ENCODE measurements at regions not wholly inside any gene's neighbourhood (a gene's known extent, or its start where the extent isn't known, plus 50 kb on each side); places are given as distances from the start of the nearest gene placed in this dataset.
"Not testable (repeated sequence)": the region's sequence is repeated elsewhere in the genome, so short reads cannot be mapped to it uniquely, and the experiment has no call there.

DNA sequence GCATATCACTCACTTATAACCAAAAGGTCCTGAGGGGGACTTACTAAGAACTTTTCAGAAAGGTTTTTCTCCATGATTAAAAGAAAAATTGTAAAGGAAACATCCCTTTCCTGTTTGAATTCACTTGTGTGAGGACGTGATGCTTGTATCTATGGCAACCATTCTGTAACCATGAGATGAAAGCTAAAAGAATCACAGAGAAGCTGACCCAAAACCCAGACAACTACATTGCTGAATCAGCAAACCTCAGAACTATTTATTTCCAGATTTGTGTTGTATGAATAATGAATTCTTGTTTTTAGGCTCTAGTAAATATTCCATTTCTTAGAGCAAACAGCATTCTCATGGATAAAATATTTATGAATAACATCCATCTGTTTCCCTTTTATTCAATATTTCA, 91.2 kb downstream of the RCHY1 start:
- no peak for DNase-seq

GRCh38 chr4:75412746-75413145, 101.5 kb downstream of the RCHY1 start:
- DNase-seq = no peak

- no peak for DNase-seq
Measured at GRCh38 chr4:75398501-75398900, 115.7 kb downstream of the RCHY1 start.

DNA sequence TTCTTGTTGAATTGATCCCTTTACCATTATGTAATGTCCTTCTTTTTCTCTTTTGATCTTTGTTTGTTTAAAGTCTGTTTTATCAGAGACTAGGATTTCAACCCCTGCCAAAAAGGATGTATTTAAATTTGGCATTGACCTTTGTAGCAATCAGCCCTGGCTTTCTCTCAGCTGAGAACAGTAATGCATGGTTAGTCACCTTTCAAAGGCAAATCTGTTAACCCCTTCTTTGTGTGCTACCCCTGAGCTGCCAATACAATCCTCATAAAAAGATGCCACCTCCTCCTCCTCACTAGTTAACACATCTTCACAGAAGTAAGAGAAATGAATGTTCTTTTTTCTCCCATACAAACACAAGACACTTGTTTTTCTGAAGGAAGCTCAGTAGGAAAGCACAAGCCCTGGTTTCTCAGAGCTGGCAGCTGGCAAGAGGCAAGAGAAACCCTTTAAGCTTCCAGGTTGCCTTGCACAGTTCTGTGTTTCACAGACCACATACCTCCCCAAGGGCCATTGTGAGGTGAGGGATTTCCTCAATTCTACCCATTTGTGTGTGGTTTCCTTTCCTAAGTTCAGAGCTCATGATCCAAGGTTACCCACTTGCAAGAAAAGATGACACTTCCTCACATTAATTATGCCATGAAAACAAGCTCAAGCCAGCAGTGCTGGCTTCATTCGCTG, 122.6 kb downstream of the RCHY1 start:
- DNase-seq = no peak

GRCh38 chr4:75386426-75386825, 127.8 kb downstream of the RCHY1 start:
- not testable (repeated sequence) for DNase-seq

DNA sequence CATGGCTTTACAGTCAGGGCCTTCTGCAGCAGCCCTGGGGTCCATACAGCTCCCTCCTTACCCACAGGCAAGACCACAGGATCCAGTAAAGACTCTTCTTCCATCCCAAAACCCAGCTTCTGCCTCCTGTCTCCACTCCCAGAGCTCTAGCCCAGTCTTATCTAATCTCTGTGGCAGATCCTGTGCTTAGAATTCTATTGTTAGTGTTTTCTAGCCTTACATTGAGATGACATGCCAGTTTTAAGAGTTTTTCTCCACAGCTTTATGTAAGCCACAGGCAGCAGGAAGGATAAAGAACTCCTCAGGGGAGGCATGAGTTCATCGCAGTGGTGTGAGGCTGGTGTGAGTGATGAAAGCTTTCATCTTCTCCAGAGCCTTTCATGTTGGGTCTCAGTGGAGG, 129.1 kb downstream of the RCHY1 start:
- DNase-seq = no peak

DNA sequence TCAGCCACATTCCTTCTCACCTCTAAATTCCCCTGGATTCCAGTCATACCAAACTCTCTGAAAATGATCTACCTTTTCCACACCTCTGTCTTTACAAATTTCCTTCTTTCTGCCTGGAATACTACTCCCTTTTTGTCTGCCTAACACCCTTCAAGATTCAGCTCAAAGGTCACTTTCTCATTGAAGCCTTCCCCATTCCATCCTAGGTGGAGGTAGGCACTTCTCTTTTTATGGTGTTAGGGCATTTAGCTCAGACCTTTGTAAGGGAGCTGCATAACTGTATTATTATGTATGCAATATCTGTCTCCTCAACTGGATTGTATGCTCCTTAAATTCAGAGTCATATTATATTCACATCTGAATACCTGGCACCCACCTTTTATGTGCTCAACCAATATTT, 137.7 kb downstream of the RCHY1 start:
- DNase-seq = no peak

DNA sequence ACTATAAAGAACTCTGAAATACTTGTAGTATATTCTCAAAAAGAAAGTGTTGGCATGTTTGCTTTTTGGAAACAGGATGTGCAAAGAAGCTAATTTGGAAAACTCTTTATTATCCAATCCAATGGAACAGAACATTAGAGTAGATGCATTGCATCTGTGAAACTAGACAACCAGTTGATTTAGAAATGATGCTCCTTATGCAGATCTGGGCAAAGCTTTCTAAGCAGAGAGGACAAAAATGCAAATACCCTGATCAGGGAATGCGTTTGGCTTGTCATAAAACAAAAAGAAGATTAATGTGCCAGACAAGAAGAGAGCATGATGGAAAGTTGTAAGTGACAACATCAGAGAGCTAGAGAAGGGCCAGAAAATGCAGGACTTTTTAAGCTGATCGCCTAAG, 142.3 kb downstream of the RCHY1 start:
- no peak for DNase-seq

GRCh38 chr4:75370576-75370975, 143.6 kb downstream of the RCHY1 start:
- no peak for DNase-seq

DNA sequence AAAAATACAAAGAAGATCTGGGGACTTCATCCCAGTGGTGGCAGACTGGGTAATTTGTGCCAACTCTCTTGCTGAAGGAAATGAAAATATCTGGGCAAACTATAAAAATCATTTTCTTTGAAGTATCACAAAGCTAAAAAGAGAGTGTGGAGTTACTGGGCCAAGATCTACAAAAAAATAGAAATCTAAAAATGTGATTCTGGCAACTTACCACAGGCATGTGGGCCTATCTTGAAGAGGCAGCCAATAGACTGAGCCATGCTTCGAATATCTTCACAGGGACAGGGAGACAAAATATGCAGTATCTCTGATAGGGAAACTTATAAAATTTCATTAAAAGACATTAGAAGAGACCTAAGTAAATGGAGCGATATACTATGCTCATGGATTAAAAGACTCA, 168.8 kb downstream of the RCHY1 start:
- no peak for DNase-seq

DNA sequence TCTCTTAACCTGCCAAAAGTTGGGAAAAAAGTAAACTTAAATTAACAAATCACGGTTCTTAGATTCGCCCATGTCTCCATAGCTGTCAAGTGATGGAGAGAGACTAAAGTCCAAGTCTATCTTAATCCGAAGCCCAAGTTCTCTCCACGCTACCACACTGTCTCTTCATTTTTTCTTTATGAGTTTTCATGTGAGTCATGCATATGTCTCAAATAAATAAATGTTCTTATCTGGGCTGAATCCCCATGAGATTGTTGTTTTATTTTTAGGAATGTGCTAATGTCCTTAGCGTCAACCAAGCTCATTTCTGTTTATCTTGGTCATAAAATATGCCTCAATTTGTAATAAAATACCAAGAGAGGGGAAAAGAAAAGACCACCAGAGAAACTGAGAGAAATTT, 169.3 kb downstream of the RCHY1 start:
- no peak for DNase-seq

DNA sequence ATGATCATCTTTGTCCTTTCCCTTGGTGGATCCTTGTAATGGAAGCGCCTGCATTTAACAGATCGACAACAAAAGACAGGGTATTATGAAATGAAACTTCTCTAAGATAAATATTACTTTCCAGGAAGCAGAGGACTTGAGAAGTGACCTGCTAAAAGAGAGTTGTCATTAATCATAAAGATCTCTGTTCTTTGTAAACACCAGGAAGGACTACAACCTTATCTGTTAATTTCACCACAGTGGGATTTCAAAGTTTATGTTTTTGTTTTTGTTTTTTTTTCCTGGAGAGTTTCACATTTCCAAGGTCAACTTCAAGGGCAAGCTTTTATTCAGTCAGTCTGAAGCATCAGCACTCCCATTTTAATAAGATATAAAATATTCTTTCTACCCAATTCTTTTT, 170.9 kb downstream of the RCHY1 start:
- DNase-seq = no peak

DNA sequence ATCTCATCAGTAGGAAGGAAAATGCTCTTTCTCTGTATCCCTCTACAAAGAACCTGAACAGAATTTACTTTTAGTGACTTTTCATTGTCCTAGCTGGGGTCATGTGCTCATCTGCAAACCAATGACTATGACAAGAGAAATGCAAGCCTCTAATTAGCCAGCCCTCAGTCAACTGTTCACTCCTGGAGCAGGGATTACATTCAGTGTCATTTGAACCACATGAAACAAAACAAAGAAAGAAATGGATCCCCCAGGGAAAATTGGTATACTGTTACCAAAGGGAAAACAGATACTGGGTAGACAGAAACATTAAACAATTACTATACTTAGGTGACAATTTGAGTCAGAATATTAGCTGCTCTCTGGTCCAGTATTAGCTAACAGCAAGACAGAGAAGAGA, 173.6 kb downstream of the RCHY1 start:
- DNase-seq = no peak

GRCh38 chr4:75338352-75338880, 175.8 kb downstream of the RCHY1 start:
- no peak for DNase-seq

DNA sequence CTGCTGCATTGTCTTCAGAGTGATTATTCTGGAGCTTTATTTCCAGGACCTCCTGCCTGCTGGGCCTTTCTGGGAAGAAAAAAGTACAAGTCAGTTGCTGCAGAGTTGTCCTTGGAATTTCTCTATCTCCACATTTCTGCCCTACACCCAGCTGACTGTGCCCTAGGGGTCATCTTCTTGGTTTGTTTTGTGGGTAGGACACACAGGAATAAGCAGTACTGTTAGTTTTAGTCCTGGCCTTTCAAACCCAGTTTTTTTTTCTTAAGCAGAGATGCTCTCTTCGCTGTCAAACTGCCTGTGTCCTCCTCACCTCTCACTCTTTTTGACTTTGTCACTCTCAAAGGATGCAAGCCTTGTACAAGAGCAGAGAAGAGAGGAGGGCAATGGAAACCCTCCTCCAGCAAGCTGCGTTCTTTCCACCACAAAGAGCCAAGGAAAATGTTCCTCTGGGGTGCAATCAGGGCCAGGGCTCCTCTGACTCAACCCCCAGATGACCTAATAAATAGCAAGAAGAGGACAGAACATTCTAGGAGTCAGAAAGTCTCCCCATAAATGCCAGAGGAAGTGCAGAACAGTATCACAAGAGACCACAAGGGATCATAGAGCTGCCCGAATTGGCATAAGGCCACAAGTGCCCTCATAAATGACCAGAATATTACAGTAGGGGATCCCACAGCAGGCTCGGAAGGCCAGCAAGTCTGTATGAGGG, 186.2 kb downstream of the RCHY1 start:
- DNase-seq = no peak

DNA sequence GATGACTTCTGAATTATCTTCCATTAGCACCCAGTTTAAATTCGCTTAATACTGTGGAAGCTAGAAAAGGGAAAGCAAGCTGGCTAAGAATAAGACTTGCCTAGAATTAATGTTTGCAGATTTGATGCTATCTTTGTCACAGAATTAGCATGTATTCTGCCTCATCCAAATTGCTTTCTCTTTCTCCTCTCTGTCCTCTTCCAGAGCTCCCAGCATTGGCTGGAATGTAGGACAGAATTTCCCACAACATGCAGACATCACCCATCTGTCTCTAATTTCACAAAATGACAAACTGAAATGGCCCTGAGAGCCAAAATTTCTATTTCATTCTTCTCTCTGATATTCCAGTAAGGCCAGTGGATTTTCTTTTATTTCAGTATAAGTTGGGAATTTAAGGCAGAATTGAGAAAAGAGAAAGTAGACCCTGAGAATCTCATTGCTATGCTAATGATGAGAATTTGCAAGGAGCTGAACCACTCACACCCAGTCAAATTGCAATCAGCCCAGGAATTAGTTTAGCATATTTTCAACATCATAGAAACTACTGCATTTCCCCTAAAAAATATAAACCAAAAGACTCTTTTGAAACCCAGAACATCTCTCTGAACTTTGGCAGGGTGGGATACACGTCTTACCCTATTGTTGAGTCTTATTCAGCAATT, 188.8 kb downstream of the RCHY1 start:
- DNase-seq = no peak

- DNase-seq = no peak
Measured at GRCh38 chr4:75321484-75321883, 192.7 kb downstream of the RCHY1 start.

DNA sequence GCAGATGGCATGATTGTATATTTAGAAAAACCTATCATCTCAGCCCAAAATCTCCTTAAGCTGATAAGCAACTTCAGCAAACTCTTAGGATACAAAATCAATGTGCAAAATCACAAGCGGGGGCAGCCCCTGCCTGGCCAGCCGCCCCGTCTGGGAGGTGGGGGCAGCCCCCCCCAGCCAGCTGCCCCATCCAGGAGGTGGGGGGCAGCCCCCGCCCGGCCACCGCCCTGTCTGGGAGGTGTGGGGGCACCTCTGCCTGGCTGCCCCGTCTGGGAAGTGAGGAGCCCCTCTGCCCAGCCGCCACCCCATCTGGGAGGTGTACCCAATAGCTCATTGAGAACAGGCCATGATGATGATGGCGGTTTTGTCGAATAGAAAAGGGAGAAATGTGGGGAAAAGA, 196.6 kb downstream of the RCHY1 start:
- DNase-seq = not testable (repeated sequence)

GRCh38 chr4:75308049-75308448, 206.2 kb downstream of the RCHY1 start:
- no peak for DNase-seq

GRCh38 chr4:75306506-75306905, 207.7 kb downstream of the RCHY1 start:
- no peak for DNase-seq

DNA sequence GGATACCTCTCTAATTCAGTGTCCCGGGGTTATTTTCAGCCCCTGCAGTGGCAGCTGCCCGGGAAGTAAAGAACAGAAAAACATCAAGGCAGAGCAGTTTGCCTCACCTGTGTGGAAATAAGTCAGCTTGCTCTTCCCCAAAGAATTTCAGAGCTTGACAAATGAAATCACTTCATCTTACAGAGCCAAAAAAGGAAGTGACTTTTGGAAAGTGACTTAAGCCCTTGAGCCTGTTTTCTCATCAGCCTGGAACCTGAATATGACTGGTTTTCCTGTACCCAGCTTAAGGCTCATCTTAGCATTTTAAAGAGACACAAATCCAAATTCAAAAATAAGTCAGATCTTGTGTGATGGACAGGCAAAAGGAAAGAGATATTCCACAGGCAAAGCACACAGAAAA, 211.6 kb downstream of the RCHY1 start:
- no peak for DNase-seq

GRCh38 chr4:75289914-75290582, 224.2 kb downstream of the RCHY1 start:
- peak; percentile 48 for DNase-seq

DNA sequence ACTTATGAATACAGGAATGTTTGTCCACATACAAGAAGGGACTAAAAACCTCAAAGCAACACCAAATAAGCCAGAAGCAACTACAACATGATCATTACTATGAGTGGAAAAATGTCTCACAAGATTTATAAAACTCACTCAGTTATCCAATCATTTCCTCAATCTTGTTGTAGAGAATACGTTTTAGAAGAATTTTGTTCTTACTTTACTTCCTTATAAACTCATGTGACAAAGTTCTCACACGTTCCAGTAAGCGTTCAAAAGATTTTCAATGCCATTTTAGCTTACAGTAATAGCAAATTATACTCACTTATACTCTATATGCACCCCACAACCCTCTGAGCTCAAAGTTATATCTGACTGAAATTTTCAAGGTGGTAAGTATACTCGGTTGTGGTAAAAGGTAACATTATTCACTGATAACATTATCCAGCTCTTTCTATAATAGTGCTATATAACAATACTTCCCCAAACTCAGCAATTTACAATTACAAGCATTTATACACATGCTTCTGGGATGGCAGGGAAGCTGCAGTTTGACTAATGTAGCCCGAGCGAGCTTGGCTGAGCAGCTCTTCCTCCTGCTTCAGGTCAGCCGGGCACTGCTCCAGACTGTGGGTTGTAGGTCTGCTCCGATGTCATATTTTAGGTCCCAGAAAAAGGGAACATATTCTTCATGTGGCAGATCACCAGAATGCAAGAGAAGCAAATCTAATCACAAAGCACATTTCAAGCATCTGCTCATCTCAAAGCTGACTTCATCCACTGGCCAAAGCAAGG, 226.3 kb downstream of the RCHY1 start:
- no peak for DNase-seq

Measured in left hindlimb (tissue), 1 donor.